ENCODE measurements at regions not wholly inside any gene's neighbourhood (a gene's known extent, or its start where the extent isn't known, plus 50 kb on each side); places are given as distances from the start of the nearest gene placed in this dataset.

DNA sequence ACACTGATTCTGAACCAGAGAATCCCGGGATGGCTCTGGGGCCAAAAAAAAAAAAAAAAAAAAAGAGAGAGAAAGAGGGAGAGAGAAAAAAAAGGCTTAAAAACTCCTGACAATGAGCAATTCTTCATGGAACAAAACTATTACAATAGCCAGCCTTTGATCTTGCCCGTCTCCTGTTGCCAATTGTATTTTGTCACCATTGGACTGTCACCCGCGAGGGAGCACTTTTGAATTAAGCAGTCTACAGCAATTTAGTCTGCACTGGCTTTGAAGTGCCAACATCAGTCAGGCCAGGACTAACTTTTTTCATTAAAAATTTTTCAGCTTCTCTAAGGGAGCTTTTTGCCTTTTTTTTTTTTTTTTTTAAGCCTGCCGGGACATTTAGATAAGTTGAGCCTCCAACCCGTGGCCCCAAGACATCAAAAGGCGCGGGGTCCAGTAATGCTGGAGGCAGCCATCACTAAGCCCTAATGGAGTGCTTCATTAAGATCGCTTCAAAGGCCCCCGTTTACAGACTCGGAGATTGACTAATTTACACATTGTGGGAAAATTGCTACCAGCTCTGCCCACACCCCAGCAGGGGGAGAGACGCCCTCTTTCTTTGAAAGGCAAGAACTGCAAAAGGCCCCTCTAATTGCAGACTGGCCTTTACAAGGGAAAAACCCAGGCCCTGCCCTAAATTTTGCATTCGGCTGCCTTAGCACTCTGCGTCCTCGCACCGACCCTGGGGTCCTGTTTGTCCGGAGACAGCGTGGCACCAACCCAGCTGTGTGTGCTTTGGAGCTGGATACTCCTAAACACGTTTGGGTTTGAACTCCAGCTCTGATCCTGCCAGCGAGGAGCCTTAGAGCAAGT lies 98.1 kb upstream of the MSX1 start:
- TF ChIP-seq, protein P1, sequence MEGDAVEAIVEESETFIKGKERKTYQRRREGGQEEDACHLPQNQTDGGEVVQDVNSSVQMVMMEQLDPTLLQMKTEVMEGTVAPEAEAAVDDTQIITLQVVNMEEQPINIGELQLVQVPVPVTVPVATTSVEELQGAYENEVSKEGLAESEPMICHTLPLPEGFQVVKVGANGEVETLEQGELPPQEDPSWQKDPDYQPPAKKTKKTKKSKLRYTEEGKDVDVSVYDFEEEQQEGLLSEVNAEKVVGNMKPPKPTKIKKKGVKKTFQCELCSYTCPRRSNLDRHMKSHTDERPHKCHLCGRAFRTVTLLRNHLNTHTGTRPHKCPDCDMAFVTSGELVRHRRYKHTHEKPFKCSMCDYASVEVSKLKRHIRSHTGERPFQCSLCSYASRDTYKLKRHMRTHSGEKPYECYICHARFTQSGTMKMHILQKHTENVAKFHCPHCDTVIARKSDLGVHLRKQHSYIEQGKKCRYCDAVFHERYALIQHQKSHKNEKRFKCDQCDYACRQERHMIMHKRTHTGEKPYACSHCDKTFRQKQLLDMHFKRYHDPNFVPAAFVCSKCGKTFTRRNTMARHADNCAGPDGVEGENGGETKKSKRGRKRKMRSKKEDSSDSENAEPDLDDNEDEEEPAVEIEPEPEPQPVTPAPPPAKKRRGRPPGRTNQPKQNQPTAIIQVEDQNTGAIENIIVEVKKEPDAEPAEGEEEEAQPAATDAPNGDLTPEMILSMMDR (IDR thresholded peaks at IDR 0.05): no peak
- no peak for TF ChIP-seq POLR2A (IDR thresholded peaks at IDR 0.05)

Measured in ovary (tissue), 3 donors.